SIG-M5 treated with dmso at 0.1 percent for 504 hours (cell line): ENCODE measurements at regions not wholly inside any gene's neighbourhood (a gene's known extent, or its start where the extent isn't known, plus 50 kb on each side); places are given as distances from the start of the nearest gene placed in this dataset.
A peak's percentile ranks its signal among the peaks of the same experiment; 100 is the strongest.

Experiments used
- DNase-seq: peaks from one replicate; lab custom pipeline; 2025; ENCODE audit not compliant: unreplicated experiment; lab: John Stamatoyannopoulos, UW

DNA sequence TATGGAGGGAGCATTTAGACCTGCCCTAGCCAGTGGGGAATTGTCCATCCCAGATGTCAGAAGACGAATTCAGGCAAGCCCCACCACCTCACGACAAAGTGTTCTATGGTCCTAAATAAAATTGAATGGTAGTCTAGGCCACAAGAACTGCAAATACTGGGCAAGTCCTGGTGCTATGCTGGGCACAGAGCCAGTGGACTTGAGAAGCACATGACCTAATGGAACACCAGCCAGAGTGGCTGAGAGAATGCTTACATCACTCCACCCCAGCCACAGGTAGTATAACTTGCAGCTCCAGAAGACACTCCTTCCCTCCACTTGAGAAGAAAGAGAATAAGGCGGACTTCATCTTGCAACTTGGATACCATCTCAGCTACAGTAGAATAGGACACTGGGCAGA, 567.3 kb upstream of the CXADR start:
- DNase-seq, result no peak

DNA sequence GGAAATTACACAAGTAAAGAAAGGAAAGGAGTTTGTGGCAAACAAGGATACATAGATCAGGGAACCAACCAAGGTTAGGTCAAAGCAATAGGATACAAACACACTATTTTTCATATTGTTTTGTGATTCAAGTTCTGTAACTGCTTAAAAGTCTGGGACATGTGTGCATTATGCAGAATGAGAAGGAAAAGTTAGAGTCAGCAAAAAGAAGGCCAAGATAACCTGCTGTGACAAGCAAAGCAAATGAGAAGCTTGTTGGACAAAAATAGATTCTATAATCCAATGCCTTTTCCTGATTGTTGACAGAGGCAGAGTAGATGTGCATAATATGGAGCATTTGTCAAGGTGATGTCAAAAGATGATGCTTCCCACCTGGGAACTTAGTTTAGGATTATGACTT, 556.0 kb upstream of the CXADR start:
- DNase-seq, result no peak

DNA sequence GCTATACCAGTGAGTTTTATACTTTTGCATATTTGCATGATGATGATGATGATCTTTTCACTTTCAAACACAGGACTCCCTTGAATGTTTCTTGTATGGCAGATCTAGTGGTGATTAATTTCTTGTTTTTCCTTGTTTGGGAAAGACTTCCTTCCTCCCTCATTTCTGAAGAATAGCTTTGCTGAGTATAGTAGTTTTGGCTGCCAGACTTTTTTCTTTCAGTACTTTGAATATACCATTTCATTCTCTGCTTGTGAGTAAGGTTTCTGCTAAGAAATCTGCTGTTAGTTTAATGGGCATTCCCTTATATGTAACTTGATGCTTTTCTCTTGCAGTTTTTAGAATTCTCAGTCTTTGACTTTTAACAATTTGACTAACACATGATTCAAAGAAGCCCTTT, 547.4 kb upstream of the CXADR start:
- DNase-seq, result no peak

DNA sequence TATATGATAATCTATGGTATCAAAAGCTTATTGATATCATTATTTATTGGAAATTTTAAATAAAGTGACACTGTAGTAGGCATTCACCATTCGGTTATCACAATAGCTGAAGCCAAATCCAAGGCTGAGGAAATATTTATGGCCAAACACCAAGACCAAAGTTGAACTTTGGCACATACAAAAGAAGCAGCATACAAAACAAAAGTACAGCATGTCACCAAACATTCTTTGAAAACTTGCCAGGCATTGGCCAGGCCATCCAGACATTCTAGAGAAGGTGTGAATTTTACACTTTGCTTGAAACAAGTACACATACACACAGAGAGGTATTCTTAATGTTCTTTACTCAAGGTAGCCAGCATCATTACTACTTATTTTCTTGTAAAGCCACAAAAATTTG, 544.4 kb upstream of the CXADR start:
- no peak for DNase-seq

- no peak for DNase-seq
Observed at GRCh38 chr21:16969636-16970035, 543.2 kb upstream of the CXADR start.

DNA sequence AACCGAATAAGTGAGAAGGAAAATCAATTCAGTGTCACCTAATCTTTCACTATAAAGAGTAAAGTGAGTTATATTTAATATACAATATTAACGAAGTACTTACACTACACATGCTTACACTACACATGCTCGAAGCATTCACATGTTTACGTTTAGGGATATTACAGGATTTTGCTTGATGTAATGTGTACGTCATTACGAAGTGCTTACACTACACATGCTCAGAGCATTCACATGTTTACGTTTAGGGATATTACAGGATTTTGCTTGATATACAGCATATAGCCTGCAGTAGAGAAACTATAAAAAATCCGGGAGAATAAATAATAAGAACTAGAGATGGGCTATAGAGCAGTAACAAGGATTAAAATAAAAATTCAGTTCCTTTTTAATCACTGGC, 538.8 kb upstream of the CXADR start:
- no peak for DNase-seq

DNA sequence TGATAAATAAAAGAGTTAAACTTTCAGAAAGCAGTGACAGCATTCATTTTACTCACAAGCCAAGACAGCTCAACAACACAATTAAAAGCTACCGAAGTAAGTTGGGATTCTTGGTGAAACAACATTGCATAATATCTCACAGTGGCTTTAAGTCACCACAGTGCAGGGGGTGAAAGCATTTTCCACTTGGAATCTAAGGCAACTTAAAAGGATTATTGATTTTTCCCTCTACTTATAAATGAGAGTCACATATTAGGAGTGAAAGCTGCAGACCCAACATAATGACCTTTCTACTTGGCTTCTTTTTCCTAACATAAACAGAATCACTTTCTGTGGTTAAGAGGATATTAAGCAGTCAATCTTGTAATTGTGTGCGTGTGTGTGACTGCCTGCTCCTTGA, 536.6 kb upstream of the CXADR start:
- DNase-seq, result no peak

- no peak for DNase-seq
Observed at GRCh38 chr21:16978309-16978895, 534.4 kb upstream of the CXADR start.

DNA sequence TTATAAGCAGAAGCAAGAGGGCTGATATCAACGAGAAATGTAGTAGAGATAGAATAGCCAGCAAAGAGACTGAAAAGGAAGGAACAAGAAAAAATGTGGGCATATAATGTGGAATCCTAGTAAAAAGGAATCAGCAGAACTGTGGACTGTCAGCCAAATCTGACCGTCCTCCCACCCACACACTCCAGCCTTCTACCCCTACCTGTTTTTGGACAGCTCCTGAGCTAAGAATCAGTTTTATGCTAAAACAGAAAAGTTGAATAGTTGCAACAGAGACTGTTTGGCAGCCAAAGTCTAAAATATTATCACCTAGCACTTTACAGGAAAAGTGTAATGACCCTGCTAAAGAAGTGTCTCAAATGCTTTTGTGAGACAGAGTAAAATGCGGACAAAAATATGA, 533.3 kb upstream of the CXADR start:
- no peak for DNase-seq

DNA sequence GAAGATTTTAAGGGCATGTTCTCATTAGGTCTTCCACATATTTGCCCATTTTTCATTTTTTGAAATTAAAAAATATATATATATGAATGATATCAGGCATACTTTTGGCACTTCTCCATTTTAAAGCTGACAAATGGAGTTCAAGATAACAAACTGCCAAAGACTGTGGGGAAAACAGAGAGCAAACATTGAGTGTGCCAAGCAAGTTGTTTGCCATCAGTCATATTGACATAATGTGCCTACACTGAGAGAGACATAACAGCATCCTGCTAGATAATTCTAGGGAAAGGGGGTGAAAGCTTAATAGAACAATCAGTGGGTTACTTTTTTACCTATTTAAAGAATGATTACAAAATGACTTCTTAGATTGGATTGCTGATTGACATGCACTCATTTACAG, 529.4 kb upstream of the CXADR start:
- DNase-seq, result no peak

DNA sequence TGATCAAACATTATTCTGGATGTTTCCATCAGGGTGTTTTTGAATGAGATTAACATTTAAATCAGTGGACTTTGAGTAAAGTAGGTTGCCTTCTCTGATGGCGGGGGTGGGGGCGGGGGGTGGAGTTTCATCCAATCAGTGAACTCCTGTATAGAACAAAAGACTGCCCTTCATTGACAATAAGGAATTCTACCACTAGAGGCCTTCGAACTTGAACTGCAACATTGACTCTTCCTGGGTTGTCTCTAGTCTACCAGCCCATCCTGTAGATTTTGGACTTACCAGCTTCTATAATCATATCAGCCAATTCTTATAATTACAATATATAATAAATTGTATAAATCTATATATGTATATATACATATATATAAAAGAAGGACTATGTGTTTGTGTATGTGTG, 520.4 kb upstream of the CXADR start:
- no peak for DNase-seq

DNA sequence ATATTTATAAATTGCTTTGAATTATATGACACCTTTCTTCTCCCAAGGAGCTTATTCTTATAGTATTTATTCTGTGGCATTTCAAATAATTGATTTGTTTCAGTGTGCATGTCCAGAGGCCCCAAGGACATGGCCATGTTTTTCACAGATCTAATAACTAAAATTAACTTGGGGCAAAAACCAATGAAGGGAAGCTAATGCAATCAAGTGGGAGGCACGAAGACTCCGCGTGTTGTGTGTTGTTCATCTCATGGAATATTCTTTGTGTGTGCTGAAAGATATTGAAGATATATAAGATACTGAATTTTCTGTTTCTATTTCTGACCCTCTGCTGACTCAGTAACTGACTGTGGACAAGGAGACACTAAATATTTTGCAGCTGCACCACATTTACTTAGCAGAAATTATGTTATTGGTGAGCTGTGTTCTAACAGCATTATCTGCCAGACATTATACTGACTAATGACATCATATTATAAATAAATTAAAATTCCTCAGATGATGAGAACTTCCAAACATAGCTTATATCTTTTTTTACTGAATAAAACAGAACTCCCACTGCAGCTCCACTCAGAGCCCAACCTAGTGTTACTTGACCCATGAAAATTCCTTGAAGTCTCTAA, 519.3 kb upstream of the CXADR start:
- no peak for DNase-seq

GRCh38 chr21:17002594-17003257, 510.1 kb upstream of the CXADR start:
- DNase-seq, result no peak

DNA sequence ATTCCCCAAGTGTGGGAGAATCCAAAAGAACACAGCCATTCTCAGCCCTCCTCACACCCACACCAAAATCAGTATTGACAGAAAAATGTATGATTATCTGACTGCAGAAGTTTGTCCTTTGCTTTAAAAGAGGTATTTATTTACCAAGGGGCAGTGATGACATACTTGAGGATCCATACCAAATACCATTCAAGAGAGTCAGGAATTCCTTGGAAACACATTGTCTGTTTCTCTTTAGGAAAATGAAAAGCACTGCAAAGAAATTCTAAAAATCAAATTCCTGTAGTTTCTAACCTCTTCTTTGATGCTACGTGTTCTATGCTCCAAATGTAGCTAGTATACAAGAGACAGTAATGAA, 509.6 kb upstream of the CXADR start:
- DNase-seq, result no peak

DNA sequence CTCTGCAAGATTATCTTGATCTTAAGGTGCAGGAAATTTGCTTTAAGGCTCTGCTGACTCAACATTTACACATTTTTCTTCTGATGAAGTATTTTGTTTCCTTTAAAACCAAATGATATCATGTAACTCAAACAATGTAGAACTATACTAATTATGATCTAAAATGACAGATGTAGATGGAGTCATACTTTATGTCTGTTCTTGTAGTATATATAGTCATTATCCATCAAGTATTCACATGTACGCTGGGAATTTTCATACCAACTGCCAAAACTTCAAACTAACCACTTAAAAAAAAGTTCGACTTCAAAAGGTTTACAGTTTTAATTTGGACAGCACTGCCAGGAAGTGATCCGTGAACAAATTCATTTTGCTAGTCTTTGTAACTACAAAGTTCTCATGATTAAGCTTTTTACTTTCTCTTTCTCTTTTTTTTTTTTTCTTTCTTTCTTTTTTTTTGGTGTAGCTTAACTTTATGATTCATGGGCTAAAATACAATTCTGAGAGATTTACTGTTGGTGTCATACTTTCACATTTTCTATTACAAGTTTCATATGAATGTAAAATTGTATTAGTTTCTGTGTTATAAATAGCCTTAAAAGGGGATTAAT, 509.0 kb upstream of the CXADR start:
- no peak for DNase-seq

DNA sequence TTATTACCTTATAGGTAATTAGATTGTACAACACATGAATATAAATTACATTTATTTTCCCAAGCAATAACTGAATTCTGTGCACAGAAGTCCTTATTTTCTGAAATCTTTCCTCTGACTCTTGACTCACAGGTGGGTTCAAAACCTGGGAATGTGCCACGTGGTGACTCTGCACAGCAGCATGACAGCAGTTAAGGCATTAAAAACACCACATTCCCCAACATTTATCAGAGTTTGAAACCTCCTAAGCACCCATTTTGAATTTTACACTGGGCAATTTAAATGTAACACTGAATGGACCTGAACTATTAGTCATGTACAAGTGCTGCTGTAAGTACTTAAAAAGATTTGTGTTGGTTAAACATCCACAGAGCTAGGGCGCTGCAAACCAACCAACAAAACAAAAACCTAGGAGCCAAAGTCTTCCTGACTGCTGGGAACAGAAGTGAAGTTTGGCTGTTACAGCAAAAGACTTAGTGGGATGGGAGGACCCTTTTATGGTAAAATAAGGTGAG, 480.6 kb upstream of the CXADR start:
- DNase-seq, result no peak

DNA sequence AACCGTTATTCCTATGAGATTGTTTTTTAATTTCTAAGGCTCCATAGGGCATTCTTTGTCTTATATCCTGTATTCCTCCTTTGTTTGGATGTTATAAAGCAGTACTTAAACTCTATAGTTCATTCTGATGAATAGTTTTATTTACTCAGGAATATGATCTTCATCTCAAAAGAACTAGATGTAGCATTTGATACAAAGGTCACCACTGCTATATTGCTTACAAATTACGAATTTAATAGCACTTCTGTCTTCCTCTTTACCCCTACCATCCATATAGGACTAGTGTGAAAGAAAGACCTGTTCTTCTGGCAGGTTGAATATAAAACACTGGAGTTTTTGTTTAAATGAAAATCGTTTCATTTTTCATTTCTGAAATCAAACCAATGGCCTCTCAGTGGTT, 468.1 kb upstream of the CXADR start:
- no peak for DNase-seq

DNA sequence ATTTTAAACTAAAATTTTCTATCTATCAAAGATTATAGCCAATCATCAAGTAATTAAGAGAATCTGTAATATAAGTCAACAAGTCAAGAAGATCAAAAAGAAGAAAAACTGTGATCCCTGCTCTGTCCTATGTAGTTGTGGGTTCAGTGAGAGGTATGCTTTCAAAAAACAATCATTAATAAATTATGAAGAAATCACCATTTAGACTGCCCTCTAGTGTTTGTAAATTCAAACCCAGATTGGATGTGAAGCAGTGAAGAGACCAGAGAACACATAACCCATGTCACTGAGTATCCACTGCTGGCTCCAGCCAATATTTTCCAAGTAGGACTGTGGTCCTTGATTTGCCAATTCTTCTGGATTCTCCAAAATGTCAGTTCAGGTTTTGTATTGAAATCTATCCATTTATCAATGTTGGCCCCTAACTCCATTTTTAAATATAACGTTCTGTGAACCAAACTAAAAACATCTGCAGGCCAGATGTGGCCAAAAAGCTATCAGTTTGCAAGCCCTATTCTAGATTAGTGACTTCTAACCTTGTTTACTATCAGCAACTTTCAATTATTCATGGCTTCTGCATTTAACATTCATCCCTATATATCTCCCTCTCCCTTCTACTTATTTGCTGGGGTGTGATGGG, 467.5 kb upstream of the CXADR start:
- DNase-seq, result peak; percentile 35

GRCh38 chr21:17048974-17049373, 463.9 kb upstream of the CXADR start:
- no peak for DNase-seq

DNA sequence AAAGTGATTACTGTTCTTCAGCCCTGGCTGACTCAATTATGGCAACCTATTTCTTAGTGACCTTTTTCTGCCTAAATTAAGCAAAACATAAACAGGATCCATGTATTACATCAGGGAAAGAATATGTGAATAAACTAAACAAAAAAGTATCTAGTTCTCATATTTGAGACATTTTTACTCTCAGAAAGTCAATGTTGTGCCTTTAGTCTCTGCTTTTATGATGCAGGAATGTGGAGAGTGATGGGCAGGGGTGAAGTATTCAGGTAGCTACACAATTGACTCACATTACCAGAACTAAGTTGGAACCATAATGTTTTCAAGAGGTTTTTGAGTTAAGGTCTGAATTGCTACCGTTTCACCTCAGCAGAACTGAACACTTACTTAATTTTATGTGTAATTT, 462.7 kb upstream of the CXADR start:
- DNase-seq, result no peak

DNA sequence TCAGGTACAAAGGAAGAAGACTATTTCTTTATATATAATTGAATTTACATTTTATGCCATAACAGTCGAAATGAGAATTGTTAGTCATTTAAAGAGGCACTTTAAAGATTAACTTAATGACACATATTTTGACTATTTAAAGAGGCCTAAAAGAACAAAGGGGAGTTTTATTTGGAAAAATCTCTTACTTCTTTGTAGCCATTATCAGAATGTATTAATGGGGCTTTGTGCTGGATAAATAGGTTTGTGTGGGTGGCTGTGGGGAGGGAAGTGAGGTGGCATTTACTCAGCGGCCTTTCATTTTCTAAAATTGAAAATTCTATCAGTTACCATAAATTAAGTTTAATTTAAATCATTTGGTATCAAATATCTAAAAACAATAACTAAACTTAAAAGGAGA, 462.2 kb upstream of the CXADR start:
- no peak for DNase-seq

DNA sequence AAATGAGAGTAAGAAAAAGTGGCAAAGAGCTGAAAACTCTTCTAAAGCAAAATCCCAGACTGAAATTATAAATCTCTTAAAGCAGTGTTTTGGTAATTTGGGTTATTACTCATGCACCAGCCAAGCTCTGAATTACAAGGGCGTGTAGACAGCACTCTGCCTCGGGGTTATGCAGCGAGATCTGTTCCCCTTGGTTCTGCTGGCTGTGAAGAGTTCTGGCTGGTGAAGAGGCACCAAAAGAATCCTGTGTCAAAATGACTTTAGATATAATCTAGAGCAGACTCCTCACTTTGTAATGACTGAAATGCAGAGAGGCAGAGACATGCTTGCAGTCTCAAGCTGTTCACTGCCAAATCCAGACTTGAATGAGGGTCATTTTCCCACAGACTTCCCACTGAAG, 461.8 kb upstream of the CXADR start:
- no peak for DNase-seq
